ENCODE measurements at regions not wholly inside any gene's neighbourhood (a gene's known extent, or its start where the extent isn't known, plus 50 kb on each side); places are given as distances from the start of the nearest gene placed in this dataset.

- intact Hi-C loops (cut with DNase I; ENCODE audit: low total_unique reads) = no loop called here
- TF ChIP-seq POLR2A (IDR thresholded peaks at IDR 0.05) = no peak
- no peak for TF ChIP-seq POLR2AphosphoS5 (IDR thresholded peaks at IDR 0.05)
- TF ChIP-seq EP300 (IDR thresholded peaks at IDR 0.05) = no peak
- TF ChIP-seq, protein P1, sequence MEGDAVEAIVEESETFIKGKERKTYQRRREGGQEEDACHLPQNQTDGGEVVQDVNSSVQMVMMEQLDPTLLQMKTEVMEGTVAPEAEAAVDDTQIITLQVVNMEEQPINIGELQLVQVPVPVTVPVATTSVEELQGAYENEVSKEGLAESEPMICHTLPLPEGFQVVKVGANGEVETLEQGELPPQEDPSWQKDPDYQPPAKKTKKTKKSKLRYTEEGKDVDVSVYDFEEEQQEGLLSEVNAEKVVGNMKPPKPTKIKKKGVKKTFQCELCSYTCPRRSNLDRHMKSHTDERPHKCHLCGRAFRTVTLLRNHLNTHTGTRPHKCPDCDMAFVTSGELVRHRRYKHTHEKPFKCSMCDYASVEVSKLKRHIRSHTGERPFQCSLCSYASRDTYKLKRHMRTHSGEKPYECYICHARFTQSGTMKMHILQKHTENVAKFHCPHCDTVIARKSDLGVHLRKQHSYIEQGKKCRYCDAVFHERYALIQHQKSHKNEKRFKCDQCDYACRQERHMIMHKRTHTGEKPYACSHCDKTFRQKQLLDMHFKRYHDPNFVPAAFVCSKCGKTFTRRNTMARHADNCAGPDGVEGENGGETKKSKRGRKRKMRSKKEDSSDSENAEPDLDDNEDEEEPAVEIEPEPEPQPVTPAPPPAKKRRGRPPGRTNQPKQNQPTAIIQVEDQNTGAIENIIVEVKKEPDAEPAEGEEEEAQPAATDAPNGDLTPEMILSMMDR (IDR thresholded peaks at IDR 0.05) = no peak
- Histone ChIP-seq H3K27ac (no peak overlapping the region), H3K9me3 (no peaks in the 10 kb centered on the region), H3K4me1 (no peaks in the 10 kb centered on the region), H3K27me3 (no peaks in the 10 kb centered on the region), H3K36me3 (no peaks in the 10 kb centered on the region), H3K4me3 (no peak overlapping the region)
- no peak for DNase-seq
- 82 to 96% (median 90%) methylated on average over 10 to 12 of the region's 12 CpGs for WGBS, 5 donors
Measured at GRCh38 chr4:100067255-100067654, 117.2 kb upstream of the H2AZ1 start.

DNA sequence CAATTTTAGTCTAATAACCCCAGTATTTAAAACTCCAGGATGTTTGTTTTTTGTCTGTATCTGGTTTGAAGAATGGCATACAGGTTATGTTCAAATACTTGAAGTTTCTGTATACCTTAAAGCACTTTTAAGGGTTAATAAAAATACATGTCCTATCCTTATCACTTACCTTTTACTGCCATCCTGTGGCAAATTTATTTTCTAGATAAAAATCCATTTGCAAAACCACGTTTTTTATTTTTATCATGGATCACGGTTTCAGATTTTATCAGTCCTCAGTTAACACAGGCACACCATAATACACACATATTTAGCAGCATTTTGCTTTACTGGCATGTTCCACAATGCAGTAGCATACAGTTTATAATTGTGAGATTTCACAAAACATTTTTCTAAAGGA, 113.3 kb upstream of the H2AZ1 start:
- Histone ChIP-seq H3K4me3 (no peak overlapping the region), H3K27me3 (no peaks in the 10 kb centered on the region), H3K36me3 (no peaks in the 10 kb centered on the region), H3K4me1 (no peaks in the 10 kb centered on the region), H3K27ac (no peak overlapping the region), H3K9me3 (no peaks in the 10 kb centered on the region)
- TF ChIP-seq POLR2A (IDR thresholded peaks at IDR 0.05) (no peak), POLR2AphosphoS5 (IDR thresholded peaks at IDR 0.05) (no peak), EP300 (IDR thresholded peaks at IDR 0.05) (no peak)
- TF ChIP-seq, protein P1 (IDR thresholded peaks at IDR 0.05) = no peak
- 6 to 18% (median 16%) methylated on average over 2 of the region's 2 CpGs for WGBS, 5 donors
- intact Hi-C loops (cut with DNase I; ENCODE audit: low total_unique reads) = no loop called here
- DNase-seq = no peak

GRCh38 chr4:100062921-100063320, 112.8 kb upstream of the H2AZ1 start:
- no peaks in the 10 kb centered on the region for H3K9me3 ChIP-seq
- H3K27me3 ChIP-seq = no peaks in the 10 kb centered on the region
- no peak overlapping the region for H3K27ac ChIP-seq
- DNase-seq = no peak
- no peaks in the 10 kb centered on the region for H3K36me3 ChIP-seq
- no peak overlapping the region for H3K4me3 ChIP-seq
- intact Hi-C loops (cut with DNase I; ENCODE audit: low total_unique reads) = no loop called here
- no peaks in the 10 kb centered on the region for H3K4me1 ChIP-seq
- TF ChIP-seq, protein P1 (IDR thresholded peaks at IDR 0.05) = no peak
- no peak for TF ChIP-seq POLR2AphosphoS5 (IDR thresholded peaks at IDR 0.05)
- no peak for TF ChIP-seq POLR2A (IDR thresholded peaks at IDR 0.05)
- no peak for TF ChIP-seq EP300 (IDR thresholded peaks at IDR 0.05)

DNA sequence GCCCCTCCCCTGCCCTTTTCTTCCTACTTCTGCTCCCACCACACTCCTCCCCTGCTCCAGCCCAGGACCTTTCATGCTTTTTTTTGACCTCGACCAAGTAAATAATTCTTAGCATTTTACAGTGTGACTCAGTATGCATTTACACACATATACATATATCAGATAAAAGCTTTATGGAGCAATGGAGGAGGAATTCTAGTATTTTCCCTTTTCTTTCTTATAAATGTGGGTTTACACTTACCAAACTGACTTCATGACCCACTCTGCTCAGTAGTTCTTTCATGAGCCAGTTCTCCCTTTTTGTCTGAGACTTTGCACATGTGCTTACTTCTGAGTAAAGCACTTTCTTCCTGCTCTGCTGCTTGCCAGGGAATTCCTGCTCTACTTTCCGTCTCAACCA, 111.8 kb upstream of the H2AZ1 start:
- DNase-seq = peak in 1 of 2 donors; percentile 28
- Histone ChIP-seq H3K4me3 (no peak overlapping the region), H3K9me3 (no peaks in the 10 kb centered on the region), H3K27me3 (no peaks in the 10 kb centered on the region), H3K27ac (no peak overlapping the region), H3K36me3 (no peaks in the 10 kb centered on the region), H3K4me1 (no peaks in the 10 kb centered on the region)
- 37 to 55% (median 47%) methylated on average over 2 of the region's 2 CpGs for WGBS, 5 donors
- TF ChIP-seq POLR2AphosphoS5 (IDR thresholded peaks at IDR 0.05) (no peak), EP300 (IDR thresholded peaks at IDR 0.05) (no peak), POLR2A (IDR thresholded peaks at IDR 0.05) (no peak)
- TF ChIP-seq, protein P1 (IDR thresholded peaks at IDR 0.05) = no peak
- intact Hi-C loops (cut with DNase I; ENCODE audit: low total_unique reads) = no loop called here
